ENCODE measurements at regions not wholly inside any gene's neighbourhood (a gene's known extent, or its start where the extent isn't known, plus 50 kb on each side); places are given as distances from the start of the nearest gene placed in this dataset.

GRCh38 chr10:55358539-55358938, 557.5 kb upstream of the PCDH15 start:
- DNase-seq: no peak

DNA sequence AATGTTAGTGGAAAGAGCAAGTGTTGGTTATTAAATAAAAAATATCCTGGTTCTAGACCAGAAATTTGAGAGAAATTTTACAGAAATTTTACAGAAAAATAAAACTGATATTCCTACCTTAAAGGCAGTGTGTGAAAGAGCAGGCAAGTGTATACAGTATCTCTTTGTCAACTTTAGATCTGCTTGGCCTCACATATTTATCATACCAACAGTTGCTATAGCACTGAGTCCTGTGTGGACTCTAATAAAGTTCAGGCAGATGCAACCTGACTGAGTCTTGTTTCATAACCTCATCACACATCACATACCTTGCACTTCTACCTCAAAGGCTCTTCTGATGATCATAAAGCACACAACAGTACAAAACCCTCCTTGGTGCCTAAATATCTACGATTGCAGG, 552.4 kb upstream of the PCDH15 start:
- DNase-seq: no peak

GRCh38 chr10:55351431-55351830, 550.4 kb upstream of the PCDH15 start:
- DNase-seq: no peak

DNA sequence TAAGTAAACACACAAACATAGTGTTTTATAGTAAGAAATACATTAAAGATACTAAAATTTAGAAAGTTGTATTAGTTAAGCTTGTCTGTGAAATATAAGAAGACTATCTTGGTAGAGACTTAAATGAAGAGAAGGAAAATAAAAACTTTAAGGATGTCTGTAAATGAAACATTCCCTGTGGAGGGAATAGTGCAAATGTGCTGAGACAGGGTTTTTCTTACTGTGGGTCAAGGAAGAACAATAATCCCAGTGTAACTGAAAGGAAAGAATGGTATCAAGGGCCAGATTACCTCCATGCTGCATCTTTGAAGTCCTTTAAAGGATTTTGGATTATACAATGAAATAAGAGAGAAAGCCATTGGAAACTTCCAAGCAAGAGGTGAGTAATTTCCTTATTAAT, 547.5 kb upstream of the PCDH15 start:
- no peak for DNase-seq

DNA sequence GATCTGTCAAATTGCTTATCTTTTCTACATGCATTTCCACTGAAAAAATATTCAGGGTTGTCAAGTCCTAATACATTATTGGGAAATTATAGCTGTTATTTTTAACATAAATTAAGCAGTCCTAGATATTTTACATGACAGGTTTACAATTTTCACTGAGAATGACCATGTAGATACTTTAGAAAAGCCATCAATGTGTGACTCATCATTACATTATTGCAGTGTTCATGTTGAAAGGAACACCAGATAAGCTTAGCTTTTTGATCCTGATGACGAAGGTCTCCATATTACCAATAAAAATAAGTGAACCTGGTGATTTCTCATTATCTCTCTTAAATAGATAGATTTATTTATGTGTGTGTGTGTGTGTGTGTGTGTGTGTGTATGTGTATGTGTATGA, 529.5 kb upstream of the PCDH15 start:
- DNase-seq: no peak

- no peak for DNase-seq
Measured at GRCh38 chr10:55329796-55330195, 528.8 kb upstream of the PCDH15 start.

DNA sequence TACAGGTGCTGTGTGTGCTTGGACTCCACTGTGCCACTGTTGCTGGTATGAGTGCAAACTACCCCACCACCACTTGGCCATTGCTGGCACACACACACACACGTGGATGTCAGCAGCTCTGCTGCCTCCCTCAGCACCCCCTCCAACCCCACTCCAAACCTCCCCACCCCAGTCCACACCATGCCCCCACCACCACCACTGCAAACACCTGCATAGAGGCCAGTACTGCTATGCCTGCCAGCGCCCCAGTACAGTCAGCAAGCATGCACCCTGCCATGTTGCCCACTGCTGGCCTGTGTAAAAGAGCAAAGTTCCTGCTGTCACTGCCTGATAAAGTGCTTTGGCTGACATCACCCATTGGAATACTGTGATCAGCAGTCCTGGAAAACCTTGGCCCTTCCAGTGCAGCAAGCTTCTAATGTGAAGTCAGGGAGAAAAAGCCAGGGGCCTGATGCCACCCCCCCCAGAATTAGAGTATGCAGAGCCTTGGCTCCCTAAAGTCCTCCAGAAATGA, 519.2 kb upstream of the PCDH15 start:
- no peak for DNase-seq

GRCh38 chr10:55311848-55312635, 511.0 kb upstream of the PCDH15 start:
- DNase-seq: no peak

DNA sequence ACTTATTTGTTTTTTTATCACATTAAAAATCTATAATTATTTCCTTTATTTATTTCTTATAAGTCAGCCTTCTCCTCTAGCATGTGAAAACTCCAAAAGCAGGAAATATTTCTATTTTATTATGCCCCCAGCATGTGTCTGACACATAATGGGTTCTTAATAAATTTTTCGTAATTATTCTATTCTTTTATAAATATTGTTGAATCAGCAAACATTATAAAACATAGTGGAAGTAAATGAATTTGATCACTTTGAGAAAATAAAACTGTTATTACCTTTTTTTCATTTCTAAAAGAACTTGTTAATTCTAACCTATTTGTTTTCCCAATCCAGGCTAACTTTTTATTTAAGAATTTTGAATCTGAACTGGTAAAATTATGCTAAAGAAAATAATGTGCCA, 509.1 kb upstream of the PCDH15 start:
- no peak for DNase-seq

GRCh38 chr10:55305285-55305684, 504.3 kb upstream of the PCDH15 start:
- DNase-seq: no peak

GRCh38 chr10:55287346-55287745, 486.3 kb upstream of the PCDH15 start:
- peak; percentile 14 for DNase-seq

- DNase-seq: no peak
Measured at GRCh38 chr10:55283031-55283430, 482.0 kb upstream of the PCDH15 start.

DNA sequence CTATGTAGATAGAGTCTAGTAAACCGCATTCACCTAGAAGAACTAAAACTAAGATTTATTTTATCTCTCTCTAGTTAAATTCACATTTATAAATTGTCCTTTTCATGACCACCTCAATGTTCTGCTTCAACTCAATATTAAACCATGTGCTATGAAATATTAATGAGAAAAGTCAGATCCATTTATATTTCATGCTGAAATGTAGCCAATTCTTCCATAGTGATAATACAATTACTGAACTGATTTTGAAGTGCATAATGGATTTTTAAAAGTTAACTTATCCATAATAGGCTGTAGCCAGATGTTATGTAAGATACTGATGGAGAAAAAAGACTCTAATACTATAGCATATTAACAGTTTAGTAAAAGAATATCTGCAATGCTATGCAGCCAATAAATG, 479.7 kb upstream of the PCDH15 start:
- DNase-seq: no peak

GRCh38 chr10:55277549-55277948, 476.5 kb upstream of the PCDH15 start:
- no peak for DNase-seq

DNA sequence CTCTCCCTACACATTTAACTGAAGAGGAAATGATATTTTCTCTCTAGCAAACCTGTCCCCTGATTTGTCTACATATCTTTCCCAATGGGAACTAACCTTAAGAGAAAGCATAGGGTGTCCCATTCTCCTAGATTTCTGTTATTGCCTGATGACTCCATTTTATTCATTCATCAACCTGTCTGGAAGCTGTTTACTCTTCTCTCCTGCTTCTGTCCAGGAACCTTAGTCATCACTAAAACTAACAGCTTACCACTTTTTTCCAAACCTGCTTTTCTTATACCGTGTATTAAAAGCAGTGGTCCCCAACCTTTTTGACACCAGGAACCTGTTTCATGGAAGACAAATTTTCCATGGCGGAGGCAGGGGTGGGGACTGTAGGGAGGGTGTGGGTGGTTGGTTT, 473.3 kb upstream of the PCDH15 start:
- DNase-seq: no peak

GRCh38 chr10:55273946-55274345, 472.9 kb upstream of the PCDH15 start:
- no peak for DNase-seq

DNA sequence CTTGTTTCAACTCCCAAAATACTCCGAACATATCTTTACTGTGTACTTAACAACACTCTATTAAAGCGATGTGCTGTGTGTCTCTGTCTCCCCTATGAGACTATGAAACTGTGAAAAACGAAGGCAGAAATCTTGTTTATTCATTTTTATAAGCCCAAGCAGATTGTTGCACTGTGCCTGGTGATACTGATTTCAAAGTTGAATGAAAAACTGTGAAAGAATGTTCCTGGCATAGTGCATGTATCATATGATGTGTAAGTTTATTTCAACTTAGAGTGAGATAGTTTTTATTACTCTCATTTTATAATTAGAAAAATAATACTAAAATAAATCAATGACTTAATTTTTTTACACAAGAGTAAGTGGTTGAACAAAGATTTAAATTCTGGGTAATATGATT, 471.9 kb upstream of the PCDH15 start:
- no peak for DNase-seq

DNA sequence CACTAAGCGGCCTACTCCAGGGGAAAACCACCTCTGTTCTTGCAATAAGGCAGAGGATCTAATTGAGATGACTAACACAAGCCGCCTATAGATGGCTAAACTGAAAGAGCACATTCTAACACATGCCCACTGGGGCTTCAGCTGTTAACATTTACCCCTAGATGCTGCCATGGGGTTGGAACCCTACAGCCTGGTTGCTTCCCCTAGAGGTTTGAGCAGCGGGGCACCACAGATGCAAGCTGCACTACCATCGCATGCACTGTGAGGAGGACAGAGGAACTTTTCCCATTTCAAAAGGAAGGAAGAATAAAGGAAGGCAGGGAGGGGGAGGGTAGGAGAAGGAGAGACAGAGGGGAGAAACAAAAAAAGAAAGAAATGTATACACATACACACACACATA, 465.8 kb upstream of the PCDH15 start:
- DNase-seq: no peak

GRCh38 chr10:55263327-55263726, 462.3 kb upstream of the PCDH15 start:
- no peak for DNase-seq

- no peak for DNase-seq
Measured at GRCh38 chr10:55242544-55242943, 441.5 kb upstream of the PCDH15 start.

DNA sequence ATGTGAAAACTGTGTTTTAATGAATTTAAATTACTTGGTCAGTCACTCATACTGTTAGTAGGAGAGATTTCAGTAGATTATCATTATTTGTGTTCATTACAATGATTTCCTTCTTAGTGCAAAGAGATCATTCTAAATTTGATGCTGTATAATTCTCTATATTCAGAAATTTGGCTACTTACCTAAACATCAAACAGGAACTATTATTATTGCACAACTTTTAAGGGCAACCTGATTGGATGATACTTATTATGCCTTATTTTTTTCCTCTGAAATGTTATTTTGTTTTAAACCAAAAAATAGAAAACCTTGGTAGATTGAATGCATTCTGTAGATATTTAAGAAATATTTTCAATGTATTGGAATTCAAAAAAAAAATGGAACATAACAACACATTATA, 436.4 kb upstream of the PCDH15 start:
- no peak for DNase-seq

DNA sequence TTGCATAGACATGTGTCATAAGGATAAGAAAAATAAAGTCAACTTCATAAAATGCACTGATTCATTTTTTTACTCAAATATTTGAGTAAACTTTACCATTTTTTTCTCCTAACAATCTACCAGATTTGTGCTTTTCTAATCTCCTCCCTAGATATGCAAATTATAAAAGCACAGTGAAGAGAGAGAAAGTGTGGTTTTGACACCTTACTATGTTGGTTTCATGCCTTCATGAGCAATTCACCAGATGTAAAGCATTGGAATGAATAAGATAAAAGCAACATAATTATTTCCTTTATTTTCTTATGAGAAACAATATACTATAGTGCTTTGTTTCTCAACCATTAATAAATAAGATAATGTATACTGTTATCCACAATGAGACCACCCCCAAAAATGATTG, 432.5 kb upstream of the PCDH15 start:
- DNase-seq: no peak

DNA sequence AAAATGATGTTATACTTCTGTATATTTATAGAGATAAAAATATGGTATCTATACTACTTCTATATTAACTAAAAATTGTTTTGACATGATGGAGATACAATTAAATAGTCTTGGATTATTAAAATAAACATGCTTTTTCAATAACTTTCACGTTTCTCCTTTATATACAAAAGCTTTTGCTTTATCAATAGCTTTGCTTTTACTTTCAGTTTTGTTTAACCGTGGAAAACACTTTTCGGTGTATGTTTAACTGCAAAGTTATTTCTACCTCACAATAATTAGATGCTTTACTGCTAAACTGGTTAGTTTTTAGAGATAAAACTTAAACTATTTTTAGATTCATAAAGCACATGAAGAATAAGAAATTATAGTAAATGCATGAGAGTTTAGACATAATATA, 432.1 kb upstream of the PCDH15 start:
- DNase-seq: no peak

GRCh38 chr10:55232553-55232952, 431.5 kb upstream of the PCDH15 start:
- no peak for DNase-seq

- DNase-seq: no peak
Measured at GRCh38 chr10:55227967-55228366, 426.9 kb upstream of the PCDH15 start.
